Activated CD4-positive, alpha-beta T cell treated with anti-CD3 and anti-CD28 coated beads, Interleukin-10, Interleukin-2, amounts not matched to agents 100 ng/mL and 50 ng/mL, durations not matched to agents 16 hours and 8 hours (primary cell): ENCODE measurements at regions not wholly inside any gene's neighbourhood (a gene's known extent, or its start where the extent isn't known, plus 50 kb on each side); places are given as distances from the start of the nearest gene placed in this dataset.

Source experiments
- DNase-seq: peaks from one replicate; pipeline ENCODE4 v3.0.0-alpha.2; 2020

DNA sequence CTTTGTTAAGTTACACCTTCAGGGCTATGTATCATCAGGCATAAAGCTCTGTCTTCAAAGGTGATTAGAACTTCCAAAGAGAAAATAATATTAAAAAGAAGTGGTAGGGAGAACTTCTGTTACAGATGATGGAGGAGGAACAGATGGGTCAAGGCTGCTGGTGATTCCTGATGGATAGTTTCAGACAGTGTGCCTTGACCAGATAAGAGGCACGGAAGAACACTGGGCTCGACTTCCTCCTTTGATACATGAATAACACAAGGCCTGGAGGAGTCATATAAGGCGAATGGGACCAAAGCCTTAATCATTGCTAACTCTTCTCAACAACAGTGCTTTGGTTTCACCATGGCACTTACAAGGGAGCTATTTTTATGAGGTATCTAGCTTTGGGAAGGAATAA lies 128.1 kb upstream of the RXFP2 start:
- DNase-seq, result no peak

DNA sequence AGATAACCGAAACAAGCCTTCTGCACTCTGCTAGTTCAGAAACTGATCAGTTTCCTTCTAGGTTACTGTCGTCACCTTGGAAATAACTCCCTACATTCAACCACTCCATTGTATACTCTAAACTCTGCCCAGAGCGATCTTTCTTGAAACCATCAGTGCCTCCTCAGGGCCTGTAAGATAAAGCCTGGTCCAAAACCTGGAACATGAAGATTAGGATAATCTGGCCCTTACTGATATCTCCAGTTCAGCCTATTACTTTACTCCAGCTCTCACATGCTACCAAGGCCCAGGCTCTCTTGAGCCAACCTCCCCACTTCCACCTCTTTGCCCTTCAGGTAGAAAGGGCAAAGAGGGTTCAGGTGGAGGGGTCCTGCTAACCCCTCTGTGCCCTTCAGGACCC lies 125.3 kb upstream of the RXFP2 start:
- no peak for DNase-seq

DNA sequence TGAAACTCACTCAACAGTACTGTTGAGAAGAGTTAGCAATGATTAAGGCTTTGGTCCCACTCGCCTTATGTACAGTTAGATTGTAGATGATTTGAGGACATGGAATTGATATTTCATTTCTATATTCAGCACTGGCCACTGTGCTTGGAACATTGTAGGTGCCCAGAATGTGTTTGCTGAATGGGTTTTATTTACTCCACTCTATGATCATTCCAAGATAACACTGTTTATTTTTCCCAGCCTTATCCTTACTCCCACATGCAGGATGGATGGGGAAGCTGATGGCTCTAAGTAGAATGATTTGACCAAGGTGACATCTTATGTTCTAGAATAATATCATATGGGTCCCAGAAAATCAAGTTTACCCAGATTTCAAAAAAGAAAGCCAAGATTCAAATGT lies 124.6 kb upstream of the RXFP2 start:
- DNase-seq, result no peak

DNA sequence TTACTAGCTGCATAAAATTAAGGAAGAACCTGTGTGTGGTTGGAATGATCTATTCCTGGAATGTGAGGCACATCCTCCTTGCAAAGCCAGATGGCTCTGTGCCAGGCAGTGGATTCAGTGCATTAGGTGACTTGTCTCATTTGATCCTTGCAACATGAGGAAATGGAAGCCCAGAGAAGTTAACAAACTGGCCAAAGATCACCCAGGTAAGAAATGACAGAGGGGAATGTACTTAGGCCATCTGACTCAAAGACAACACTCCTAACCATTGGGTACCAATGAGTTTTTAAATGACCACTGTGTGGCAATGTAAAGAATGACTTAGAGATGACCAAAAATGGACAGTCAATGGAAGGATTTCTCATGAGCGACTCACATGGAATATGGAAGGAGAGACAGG lies 114.2 kb upstream of the RXFP2 start:
- DNase-seq, result no peak

DNA sequence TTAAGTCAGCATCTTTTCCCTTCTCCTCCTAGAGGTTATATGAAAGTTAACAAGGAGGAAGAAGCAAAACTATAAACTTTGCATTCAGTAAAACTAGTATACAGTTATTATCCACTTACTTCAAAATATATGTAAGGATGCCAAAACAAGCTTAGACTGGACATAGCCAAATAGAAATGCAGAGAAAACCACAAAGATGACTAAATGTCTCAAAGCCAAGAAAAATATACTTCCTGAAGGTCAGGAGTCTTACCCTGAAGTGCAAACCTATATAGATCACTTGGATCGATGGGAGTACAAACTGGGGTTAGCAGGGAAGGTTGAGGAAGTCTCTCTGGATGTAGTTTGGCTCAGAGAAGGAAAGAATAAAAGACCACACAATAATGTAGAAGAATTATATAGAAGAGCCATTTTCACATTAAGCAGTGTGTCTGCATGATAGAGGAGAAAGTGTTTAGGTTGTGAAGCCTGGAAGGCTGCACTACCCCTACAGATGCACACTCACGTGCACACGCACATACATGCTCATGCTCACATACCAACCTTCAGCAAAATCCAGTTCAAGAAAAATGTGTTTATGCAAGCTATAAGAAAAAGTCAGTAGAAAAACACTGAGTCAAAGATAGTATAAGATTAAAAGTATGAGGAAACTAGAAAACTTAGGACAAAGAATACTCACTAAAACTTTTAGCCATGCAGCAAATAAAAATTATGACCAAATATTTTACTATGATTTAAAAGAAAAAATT lies 112.1 kb upstream of the RXFP2 start:
- no peak for DNase-seq

DNA sequence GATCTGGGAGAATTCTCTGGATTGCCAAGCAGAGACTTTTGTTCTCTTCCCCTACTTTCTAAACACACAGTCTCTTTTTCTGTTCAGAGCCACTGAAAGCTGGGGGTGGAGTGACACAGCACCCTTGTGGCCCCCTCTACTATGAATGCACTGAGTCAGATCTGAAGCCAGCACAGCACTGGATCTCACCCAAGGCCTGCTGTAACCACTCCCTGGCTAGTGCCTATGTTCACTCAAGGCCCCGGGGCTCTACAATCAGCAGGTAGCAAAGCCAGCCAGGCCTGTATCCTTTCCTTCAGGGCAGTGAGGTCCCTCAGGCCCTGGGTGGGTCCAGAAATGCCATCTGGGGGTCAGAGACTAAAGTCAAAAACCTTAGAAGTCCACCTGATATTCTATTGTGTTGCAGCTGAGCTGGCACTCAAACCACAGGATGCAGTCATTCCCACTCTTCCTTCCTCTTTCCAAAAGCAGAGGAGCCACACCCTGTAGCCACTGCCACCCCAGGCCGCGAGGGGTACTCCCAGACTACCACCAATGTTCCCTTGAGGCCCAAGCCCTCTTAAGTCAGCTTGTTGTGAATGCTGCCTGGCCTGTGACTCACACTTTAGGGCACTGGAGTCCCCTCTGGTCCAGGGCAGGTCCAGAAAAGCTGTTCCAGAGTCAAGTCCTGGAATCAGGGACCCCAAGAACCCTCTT lies 110.1 kb upstream of the RXFP2 start:
- DNase-seq, result no peak

DNA sequence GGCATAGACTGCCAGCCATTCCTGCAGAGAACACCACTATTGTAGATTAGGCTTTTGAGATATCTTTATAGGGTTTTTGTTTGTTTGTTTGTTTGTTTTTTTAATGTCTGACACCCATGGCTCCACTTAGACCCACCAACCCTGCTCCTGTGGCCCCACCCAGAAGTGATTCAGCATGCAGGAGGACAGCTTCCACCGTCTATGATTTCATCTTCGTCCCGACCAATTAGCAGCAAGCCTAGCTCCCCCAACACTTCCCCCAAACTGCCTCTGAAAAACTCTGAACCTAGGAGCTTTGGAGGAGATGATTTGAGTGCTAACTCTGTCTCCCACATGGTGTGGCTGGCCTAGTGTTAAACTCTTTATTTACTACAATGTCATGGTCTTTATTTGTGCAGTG lies 108.3 kb upstream of the RXFP2 start:
- no peak for DNase-seq

DNA sequence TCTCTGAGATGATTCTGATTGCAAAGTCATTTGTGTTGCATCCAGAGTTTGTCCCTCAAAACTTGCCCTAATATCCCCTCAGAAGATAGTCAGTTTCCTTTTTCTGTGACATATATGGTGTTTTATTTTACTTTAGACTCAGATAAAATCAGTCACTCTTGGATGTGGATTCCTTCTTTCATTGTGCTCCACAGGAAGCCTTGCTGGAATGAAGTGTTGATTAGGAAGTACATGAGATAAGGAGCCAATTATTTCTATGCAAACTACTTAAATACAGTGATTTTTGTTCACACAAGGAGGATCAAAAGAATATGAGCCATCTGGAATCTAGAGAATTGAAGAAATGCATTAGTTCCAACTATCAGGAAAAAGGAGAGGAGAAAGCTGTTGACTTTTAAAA lies 107.6 kb upstream of the RXFP2 start:
- no peak for DNase-seq

DNA sequence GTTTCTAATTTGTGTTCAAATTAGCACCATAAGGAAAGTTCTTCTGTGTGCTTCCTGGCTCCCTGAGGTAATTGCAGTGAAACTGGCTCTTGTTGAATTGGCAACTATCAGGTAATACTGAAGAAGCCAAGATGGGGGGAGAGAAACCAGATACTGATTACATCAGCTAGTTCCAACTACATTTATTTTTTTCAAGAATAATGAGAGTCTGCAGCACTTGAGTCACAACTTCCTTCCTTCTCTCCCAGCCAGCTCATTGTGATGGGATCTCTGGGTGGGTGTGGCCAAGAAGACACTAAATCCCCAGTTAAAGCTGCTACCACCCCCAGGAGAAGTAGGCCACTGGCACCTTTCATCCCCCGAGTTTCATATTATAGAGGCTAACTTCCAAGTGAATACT lies 100.7 kb upstream of the RXFP2 start:
- DNase-seq, result no peak

DNA sequence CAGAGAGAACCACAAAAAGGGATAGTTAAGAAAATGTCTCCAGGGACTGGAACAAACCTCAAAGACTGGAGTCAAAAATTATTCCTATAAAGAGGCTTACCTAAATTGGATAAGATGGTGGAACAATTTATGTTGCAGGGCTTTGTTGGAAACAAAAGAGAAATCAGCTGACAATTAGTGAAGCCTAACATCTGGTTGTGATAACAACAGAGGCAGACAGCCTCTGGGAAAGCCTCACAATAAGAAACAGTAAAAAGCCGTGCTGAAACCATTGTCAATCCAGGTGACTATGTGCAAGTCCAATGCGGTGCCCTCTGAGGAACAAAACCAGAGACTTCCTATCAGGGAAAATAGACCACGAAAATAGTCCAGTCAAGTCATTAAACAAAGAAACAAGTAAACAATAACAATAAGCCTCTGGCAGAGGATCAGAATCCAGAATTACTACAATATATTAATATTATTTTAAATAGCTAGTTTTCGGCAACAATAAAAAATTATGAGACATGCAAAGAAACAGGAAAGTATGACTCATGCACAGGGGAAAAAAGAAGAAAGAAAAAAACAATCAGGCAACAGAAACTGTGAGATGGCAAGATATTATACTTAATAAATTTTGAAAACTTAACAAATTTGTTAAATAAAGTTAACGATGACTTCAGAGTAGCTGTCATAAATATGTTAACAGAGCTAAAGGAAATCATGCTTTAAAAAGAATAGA lies 99.7 kb upstream of the RXFP2 start:
- DNase-seq, result no peak

DNA sequence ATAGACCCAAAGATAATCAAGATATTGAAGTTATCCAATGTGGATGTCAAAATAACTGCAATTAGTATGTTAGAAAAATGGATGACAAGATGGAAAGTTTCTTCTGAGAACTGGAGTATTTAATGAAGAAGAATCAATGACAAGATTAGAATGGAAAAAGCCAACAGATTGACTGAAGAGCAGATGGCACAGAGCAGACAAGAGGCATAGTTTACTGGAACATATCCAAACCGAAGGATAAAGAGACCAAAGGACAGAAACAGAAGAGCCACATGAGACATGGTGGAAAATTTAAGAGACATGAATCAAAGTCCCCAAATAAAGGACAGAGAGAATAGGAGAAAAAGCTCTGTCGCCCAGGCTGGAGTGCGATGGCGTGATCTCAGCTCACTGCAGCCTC lies 89.6 kb upstream of the RXFP2 start:
- no peak for DNase-seq

DNA sequence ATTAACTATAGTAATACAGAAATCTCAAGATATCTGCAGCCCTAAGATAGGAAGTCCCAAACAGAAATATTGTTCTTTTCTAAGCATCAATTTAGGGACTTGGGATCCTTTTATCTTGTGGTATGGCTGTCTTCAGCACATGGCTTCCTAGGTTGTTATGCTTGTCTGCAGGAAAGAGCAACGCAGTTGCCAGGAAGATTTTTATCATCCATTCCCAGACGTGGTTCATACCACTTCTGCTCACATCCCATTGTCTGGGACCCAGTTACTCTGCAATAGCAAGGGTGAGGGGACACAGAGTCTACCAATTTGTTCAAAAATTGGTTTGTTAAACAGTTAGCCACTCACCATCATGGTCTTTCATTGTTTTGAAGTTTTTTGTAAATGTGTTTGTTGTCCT lies 85.6 kb upstream of the RXFP2 start:
- no peak for DNase-seq

DNA sequence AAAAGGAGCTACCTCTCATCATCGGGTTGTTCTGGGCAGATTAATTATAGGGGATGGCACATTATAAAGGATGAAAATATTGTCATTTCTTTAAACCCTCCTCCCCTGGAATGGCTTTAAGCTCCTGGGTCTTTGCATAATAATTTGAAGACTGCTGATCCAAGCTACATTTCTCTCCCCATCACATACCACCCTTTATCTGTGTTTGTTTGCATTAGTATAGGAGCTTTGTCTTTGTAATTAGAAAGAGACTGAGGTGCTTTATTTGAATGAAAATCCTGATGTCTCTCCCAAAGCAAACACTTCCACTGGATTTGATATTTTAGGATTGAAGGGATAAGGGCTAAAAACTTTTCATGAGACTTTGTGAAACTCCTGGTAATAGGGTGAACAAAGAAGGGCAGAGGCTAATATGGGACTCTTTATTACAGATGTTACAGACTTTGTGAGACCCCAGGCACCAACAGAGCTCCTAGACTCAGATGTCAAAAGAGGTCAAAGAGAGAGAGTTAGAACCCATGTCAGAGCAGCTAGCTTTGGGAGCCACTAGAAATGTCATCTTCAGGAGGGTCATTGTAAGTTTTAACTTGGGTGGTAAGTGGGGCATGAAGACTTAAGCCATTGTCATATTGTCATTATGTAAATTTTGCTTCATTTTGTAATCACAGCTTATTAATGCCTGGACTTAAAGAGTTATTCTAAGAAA lies 75.3 kb upstream of the RXFP2 start:
- DNase-seq, result no peak

DNA sequence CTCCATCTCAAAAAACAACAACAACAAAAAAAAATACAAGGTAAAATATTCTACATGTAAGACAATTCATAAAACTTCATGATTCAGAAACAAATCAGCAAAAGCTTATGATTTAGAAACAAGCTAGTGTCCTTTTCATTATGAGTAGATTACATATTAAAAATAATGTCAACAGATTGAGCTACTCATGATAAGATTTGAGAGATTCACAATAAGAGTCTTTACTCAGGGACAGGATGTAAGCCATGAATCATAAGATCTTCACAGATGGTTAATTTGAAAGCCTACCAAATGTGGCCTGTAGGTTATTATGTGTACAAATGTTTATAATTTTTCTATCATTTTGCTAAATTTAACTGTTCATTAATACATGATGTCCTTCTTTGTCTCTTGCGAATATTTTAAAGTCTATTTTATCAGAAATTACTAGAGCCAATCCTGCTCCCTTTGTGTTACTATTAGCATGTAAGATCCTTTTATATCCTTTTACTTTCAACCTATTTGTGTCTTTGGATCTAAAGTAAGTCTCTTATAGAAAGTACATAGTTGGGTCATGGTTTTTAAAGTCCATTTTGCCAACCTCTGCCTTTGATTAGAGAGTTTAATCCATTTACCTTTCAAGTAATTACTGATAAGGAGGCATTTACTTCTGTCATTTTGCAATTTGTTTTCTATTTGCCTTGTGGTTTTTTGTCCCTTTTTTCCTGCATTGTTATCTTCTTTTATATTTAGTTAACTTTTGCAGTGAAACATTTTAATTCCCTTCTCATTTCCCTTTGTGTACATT lies 68.3 kb upstream of the RXFP2 start:
- no peak for DNase-seq

DNA sequence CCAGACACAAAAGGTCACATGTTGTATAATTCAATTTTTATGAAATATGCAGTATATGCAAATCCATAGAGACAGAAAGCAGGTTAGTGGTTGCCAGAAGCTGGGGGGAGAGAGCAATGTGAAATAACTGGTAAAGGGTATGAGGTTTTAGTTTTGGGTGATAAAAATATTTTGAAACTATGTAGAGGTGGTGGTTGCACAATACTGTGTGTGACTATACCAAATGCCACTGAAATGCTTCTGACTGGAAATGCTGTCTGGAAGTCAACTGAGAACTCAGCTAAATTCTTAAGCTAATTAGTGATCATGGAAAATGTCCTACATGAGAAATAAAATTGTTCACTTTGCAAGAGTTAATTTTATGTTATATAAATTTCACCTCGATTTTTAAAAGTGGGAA lies 65.3 kb upstream of the RXFP2 start:
- DNase-seq, result no peak

DNA sequence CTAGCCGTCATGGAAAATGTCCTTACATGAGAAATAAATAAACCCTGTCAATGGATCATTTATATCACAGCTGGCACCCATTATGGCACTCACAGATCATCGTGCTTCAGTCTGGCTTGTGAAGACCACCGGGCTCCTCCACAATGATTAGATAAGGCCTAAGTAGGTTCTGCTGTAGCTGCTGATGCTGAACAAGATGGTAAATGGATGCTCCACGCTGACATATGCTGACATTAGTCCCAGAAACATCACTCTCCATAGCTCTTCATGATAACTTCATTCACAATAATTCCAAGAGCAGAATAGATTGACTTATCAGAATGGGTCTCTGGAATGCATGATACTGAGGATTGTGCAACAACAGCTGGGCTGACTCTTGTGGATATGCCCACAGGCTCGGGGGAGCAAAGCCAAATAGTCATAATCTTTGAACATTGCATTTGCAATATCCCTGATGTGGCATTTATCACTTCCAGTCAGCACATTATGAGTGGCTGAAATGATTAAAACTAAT lies 63.8 kb upstream of the RXFP2 start:
- no peak for DNase-seq

DNA sequence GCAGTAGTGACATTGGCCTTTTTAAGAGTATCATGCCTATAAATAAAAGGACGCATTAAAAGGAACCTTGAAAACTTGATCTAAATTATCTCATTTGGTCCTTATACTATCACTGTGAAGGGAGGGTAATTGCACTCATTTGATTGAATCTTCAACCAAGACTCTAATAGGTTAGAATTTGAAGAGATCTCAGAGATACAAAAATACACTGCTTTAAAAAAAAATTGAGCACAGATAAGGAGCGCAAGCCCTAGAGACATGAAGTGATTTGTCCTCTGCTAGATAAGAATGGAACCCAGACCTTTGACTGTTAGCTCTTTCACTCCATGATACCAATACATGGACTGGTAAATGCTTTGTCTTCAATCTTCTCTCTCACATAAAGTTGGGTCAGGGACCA lies 58.2 kb upstream of the RXFP2 start:
- no peak for DNase-seq

DNA sequence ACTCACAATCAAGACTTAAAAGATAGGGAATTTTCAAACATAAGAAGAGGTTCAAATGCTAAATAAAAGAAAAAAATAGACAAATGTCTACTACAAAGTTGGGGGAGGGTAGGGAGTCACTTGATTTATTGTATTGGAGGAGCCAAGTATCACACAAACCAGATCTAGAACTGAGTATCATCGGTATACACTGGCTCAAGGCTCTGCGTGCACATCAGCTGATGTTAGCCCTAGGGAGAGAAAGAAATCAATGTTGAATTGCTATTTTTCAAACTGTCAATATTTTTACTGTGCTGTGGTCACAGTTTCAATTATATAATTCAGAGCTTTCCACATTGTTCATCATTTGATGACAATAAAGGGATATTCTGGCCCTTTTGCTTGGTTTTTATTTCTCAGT lies 54.9 kb upstream of the RXFP2 start:
- DNase-seq, result no peak

DNA sequence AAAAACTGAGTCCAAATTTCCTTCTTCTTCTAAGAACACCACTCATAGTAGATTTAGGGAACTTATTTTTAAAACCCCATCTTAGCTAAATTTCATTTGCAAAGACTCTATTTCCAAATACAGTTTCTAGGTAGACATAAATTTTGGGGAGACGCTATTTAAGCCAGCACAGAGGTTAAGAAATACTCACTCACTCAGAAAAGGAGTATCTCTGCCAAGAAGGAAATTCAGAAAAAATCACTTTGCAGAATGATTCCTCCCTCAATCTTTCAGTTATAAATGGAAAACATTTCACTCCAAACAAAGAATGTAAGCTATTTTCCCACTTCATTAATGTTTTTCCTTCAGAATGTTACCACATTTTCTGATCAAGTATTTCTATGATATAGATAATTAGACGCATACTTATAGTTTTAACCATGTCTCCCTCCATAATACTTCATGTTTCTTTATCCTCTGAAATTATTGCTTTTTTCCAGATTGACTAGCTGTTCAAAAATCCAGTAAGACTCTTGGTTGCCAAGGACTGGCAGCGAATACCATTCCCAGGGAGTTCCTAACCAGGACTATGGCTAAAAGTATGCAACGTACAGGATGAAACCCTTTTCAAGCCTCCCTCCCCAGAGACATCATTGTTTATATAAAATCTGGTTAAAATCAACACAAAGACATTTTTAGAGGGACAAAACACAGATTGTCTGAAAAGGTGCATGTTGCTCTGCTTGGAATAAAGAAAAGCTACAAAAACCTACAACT lies 52.5 kb upstream of the RXFP2 start:
- DNase-seq, result no peak
